Ovary (tissue), 7 donors: ENCODE measurements at regions not wholly inside any gene's neighbourhood (a gene's known extent, or its start where the extent isn't known, plus 50 kb on each side); places are given as distances from the start of the nearest gene placed in this dataset.

Experiments
- DNase-seq, 5 donors: peaks; one replicate each; pipeline ENCODE4 v3.0.0-alpha.2; 2019 to 2020
- H3K27ac ChIP-seq, 2 donors: fragments of 200-600 bp; one replicate each; pipeline versions ENCODE4 v1.5.1 to v1.8.0; 2019 to 2022
- H3K27me3 ChIP-seq: fragments of 200-600 bp; one replicate; pipeline ENCODE4 v1.8.0; 2022
- H3K36me3 ChIP-seq: fragments of 200-600 bp; sonication (generic); one replicate; pipeline ENCODE4 v1.5.1; 2019
- H3K4me1 ChIP-seq: one replicate; pipeline ENCODE4 v1.8.1; 2013; ENCODE audit warnings: mild to moderate bottlenecking, moderate library complexity; ENCODE audit not compliant: insufficient read depth
- H3K4me3 ChIP-seq: fragments of 200-600 bp; sonication (generic); one replicate; pipeline ENCODE4 v1.5.1; 2017
- H3K9me3 ChIP-seq, 2 donors: fragments of 200-600 bp in 1 of 2; sonication (generic) in 1 of 2; one replicate each; pipeline versions ENCODE4 v1.5.1 to v1.8.1; 2013 to 2019; ENCODE audit warnings: mild to moderate bottlenecking in 1 of 2, moderate library complexity in 1 of 2
- EP300 ChIP-seq: sonication (generic); formaldehyde crosslinking; IDR thresholded peaks from one replicate; pipeline ENCODE4 v1.6.1; 2017; ENCODE audit warnings: antibody characterized with exemption
- POLR2A ChIP-seq: fragments of 450-650 bp; IDR thresholded peaks from one replicate; pipeline ENCODE4 v1.6.1; 2017; ENCODE audit warnings: antibody characterized with exemption, mild to moderate bottlenecking, moderate library complexity
- WGBS, 3 donors: extraction: QIAGEN DNeasy Blood & Tissue Kit in 1 of 3; methylation state at CpG; one replicate each; pipeline versions ENCODE4 v1.1.5 to v1.1.7; 2013 to 2017; 5-methylcytosine and 5-hydroxymethylcytosine counted together
- intact Hi-C, 4 donors: fragments of 100-400 bp; cut with DNase I; formaldehyde crosslinking; loops; one replicate each; pipeline versions ENCODE4 v1.11.0 to v1.15.1; 2022 to 2023
- TF ChIP-seq, protein P1 (sequence below), 3 donors: fragments of 450-650 bp in 2 of 3; fragments of 200-600 bp in 1 of 3; IDR thresholded peaks; one replicate each; pipeline versions ENCODE4 v1.5.1 to v1.8.0; 2016 to 2022; ENCODE audit warnings: antibody characterized with exemption in 3 of 3, mild to moderate bottlenecking in 1 of 3
- donor health status: DM: no; HTN: no; CAD: no; lungs with moderate emphysema.
- donor health status: DM: no; HTN: no; CAD: no.
- donor health status: Bipolar disorder and iron deficiency.
- donor health status: DM: no; HTN: no; CAD: no.
- donor health status: DM: yes; HTN: yes; CAD: no.

DNA sequence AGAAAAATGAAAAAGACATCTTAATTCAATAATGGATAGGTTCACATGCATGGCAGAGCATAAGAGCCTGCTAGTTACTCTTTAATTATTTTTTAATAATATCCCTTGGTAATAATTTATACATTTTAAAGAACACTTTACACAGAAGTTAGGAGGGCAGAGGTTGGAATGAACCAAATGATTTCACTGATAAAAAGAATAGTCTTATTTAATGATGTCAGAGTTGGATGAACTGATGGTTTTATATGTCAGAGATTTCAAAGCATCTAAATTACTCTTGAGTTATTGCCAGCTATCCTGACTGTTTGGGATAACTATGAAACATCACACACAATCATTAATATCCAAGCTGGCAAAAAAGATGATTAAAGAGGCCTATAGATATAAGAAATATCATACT lies 244.8 kb downstream of the CSNK1G3 start:
- Histone ChIP-seq H3K36me3 (no peaks in the 10 kb centered on the region), H3K27ac (no peak overlapping the region), H3K4me3 (no peak overlapping the region), H3K9me3 (no peaks in the 10 kb centered on the region), H3K27me3 (no peaks in the 10 kb centered on the region), H3K4me1 (no peaks in the 10 kb centered on the region)
- intact Hi-C loops: no loop called here
- TF ChIP-seq POLR2A: no peak
- TF ChIP-seq EP300: no peak
- TF ChIP-seq, protein P1, sequence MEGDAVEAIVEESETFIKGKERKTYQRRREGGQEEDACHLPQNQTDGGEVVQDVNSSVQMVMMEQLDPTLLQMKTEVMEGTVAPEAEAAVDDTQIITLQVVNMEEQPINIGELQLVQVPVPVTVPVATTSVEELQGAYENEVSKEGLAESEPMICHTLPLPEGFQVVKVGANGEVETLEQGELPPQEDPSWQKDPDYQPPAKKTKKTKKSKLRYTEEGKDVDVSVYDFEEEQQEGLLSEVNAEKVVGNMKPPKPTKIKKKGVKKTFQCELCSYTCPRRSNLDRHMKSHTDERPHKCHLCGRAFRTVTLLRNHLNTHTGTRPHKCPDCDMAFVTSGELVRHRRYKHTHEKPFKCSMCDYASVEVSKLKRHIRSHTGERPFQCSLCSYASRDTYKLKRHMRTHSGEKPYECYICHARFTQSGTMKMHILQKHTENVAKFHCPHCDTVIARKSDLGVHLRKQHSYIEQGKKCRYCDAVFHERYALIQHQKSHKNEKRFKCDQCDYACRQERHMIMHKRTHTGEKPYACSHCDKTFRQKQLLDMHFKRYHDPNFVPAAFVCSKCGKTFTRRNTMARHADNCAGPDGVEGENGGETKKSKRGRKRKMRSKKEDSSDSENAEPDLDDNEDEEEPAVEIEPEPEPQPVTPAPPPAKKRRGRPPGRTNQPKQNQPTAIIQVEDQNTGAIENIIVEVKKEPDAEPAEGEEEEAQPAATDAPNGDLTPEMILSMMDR (IDR thresholded peaks at IDR 0.05): no peak
- DNase-seq: no peak

DNA sequence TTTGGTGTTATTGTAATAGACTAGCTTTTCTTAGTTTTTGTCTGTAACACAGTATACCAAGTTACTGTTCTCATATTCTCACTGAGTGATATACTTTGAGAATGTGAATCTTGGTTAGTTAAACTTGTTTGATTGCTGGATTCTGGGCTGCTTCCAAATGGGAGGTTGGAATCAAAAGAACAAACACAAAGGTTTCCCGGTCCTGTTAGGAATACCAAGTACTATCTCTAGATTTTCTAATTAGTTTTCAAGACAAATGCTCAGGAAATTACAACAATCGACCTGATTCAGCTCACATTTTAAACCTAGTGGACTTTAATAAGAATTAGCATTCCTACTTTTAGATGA lies 244.3 kb downstream of the CSNK1G3 start:
- Histone ChIP-seq H3K27me3 (no peaks in the 10 kb centered on the region), H3K27ac (no peak overlapping the region), H3K36me3 (no peaks in the 10 kb centered on the region), H3K4me1 (no peaks in the 10 kb centered on the region), H3K9me3 (no peaks in the 10 kb centered on the region), H3K4me3 (no peak overlapping the region)
- TF ChIP-seq POLR2A (no peak), EP300 (no peak)
- TF ChIP-seq, protein P1 (IDR thresholded peaks at IDR 0.05): no peak
- 14 to 17% (median 15%) methylated on average over 2 of the region's 2 CpGs for WGBS, 3 donors
- intact Hi-C loops: no loop called here
- no peak for DNase-seq

DNA sequence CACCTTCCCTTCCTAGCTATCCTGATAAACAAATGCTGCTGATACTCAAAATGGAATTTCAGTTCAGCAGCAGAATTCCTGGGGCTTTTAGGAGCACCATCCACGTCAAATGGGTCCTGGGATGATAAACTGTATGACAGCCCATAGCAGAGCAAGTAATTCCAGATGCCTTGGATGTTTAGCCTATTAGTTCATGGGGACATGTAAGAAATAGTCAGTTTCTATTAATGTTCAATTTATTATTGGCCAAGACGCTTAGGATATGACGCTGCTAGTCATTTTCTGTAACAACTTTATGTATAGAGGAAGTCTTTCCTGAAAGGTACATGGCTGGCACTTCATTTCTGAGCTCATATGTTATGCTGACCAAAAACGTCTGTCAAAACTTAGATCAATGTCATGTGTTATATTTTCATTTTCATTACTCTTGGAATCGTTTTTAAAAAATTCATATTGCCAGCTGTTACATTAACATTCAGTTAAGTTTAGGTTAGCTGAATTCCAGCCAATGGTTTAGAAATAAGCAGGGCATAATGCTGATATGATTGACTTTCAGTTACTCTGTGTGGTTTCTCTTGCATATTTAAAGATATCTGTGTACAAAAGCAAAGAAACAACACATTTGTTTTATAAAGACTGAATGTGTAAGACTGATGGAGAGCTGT lies 243.8 kb downstream of the CSNK1G3 start:
- no peaks in the 10 kb centered on the region for H3K36me3 ChIP-seq
- no peak overlapping the region for H3K27ac ChIP-seq
- no peaks in the 10 kb centered on the region for H3K9me3 ChIP-seq
- intact Hi-C loops: no loop called here
- WGBS, 3 donors: 44 to 61% (median 56%) methylated on average over 5 of the region's 5 CpGs
- no peaks in the 10 kb centered on the region for H3K4me1 ChIP-seq
- no peaks in the 10 kb centered on the region for H3K27me3 ChIP-seq
- no peak for TF ChIP-seq EP300
- TF ChIP-seq, protein P1 (IDR thresholded peaks at IDR 0.05): no peak
- TF ChIP-seq POLR2A: no peak
- H3K4me3 ChIP-seq: no peak overlapping the region
- DNase-seq: no peak

DNA sequence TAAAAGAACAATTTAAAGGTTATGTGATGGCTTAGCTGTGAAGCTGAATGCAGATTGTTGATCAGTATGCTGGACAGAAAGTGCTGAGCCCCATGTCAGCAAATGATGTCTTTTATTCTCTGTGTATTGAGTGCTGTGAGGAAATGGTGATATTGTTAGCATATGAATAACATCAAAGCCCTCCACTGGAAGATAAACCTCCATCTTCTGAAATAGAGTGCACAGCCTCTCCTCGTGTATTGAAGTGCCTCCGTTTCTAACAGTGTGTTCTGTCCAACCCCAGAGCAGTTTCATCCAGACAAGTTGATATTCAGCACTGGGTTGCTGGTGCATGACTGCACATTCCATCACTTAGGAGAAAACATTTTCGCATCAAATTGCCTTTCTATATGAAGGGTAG lies 242.9 kb downstream of the CSNK1G3 start:
- TF ChIP-seq POLR2A: no peak
- TF ChIP-seq, protein P1 (IDR thresholded peaks at IDR 0.05): no peak
- no peak for TF ChIP-seq EP300
- Histone ChIP-seq H3K4me3 (no peak overlapping the region), H3K27me3 (no peaks in the 10 kb centered on the region), H3K4me1 (no peaks in the 10 kb centered on the region), H3K9me3 (no peaks in the 10 kb centered on the region), H3K36me3 (no peaks in the 10 kb centered on the region), H3K27ac (no peak overlapping the region)
- 48 to 59% (median 55%) methylated on average over 3 of the region's 3 CpGs for WGBS, 3 donors
- intact Hi-C loops: no loop called here
- DNase-seq: no peak
